GM23338 (cell line): ENCODE measurements at regions not wholly inside any gene's neighbourhood (a gene's known extent, or its start where the extent isn't known, plus 50 kb on each side); places are given as distances from the start of the nearest gene placed in this dataset.

Source experiments
- ATAC-seq: fragments of 200-7000 bp; cut with Tn5 transposase; 3 replicates; pipeline ENCODE4 v1.9.1; 2020
- DNase-seq: peaks from one replicate; pipeline ENCODE4 v3.0.0-alpha.2; 2015; ENCODE audit warnings: low spot score
- H2AFZ ChIP-seq: fragments of 200-600 bp; sonication (generic); 2 replicates; pipeline ENCODE4 v1.8.0; 2016; ENCODE audit warnings: antibody characterized with exemption, mild to moderate bottlenecking, moderate library complexity
- H3F3A ChIP-seq: fragments of 200-600 bp; sonication (generic); replicated peaks from 2 replicates; pipeline ENCODE4 v1.8.0; 2017; ENCODE audit warnings: antibody characterized with exemption, mixed run types, low read depth
- H3K27ac ChIP-seq: fragments of 200-600 bp; sonication (generic); 2 replicates; pipeline ENCODE4 v1.6.1; 2016; ENCODE audit warnings: low read depth
- H3K27me3 ChIP-seq: fragments of 200-600 bp; sonication (generic); 2 replicates; pipeline ENCODE4 v1.8.0; 2016; ENCODE audit warnings: mild to moderate bottlenecking, mixed run types, moderate library complexity; ENCODE audit not compliant: insufficient read depth
- H3K36me3 ChIP-seq: fragments of 200-600 bp; sonication (generic); 2 replicates; pipeline ENCODE4 v1.8.0; 2016; ENCODE audit warnings: mild to moderate bottlenecking; ENCODE audit not compliant: insufficient read depth
- H3K4me1 ChIP-seq: fragments of 200-600 bp; sonication (generic); 2 replicates; pipeline ENCODE4 v1.8.0; 2016; ENCODE audit warnings: mild to moderate bottlenecking, moderate library complexity; ENCODE audit not compliant: insufficient read depth
- H3K4me2 ChIP-seq: fragments of 200-600 bp; sonication (generic); 2 replicates; pipeline ENCODE4 v1.7.1; 2017; ENCODE audit warnings: mixed run types
- H3K4me3 ChIP-seq: fragments of 200-600 bp; sonication (generic); 2 replicates; pipeline ENCODE4 v1.6.1; 2016; ENCODE audit warnings: mixed run types
- H3K79me2 ChIP-seq: fragments of 200-600 bp; sonication (generic); replicated peaks from 2 replicates; pipeline ENCODE4 v1.8.0; 2017; ENCODE audit warnings: mild to moderate bottlenecking; ENCODE audit not compliant: insufficient read depth
- H3K9me2 ChIP-seq: fragments of 200-600 bp; sonication (generic); 2 replicates; pipeline ENCODE4 v1.8.0; 2017; ENCODE audit not compliant: insufficient read depth
- H4K20me1 ChIP-seq: fragments of 200-600 bp; sonication (generic); replicated peaks from 2 replicates; pipeline ENCODE4 v1.8.0; 2017; ENCODE audit warnings: mild to moderate bottlenecking; ENCODE audit not compliant: insufficient read depth
- H3K27ac Mint-ChIP-seq: 2 replicates; pipeline ENCODE4 v1.8.0; 2020; ENCODE audit warnings: inconsistent platforms, mild to moderate bottlenecking, moderate library complexity, mixed read lengths
- H3K27me3 Mint-ChIP-seq: 3 replicates; pipeline ENCODE4 v1.8.0; 2022; ENCODE audit warnings: low read depth, mild to moderate bottlenecking, moderate library complexity, mixed read lengths, inconsistent platforms; ENCODE audit not compliant: insufficient read depth, poor library complexity
- H3K36me3 Mint-ChIP-seq: 3 replicates; pipeline ENCODE4 v1.8.0; 2021; ENCODE audit warnings: low read depth, mild to moderate bottlenecking, inconsistent platforms, moderate library complexity, mixed read lengths
- H3K4me1 Mint-ChIP-seq: 3 replicates; pipeline ENCODE4 v1.8.0; 2020; ENCODE audit warnings: mild to moderate bottlenecking, inconsistent platforms, mixed read lengths
- H3K4me3 Mint-ChIP-seq: 3 replicates; pipeline ENCODE4 v1.8.0; 2021; ENCODE audit warnings: moderate library complexity, mild to moderate bottlenecking, inconsistent platforms, mixed read lengths
- H3K9me3 Mint-ChIP-seq: 3 replicates; pipeline ENCODE4 v1.8.0; 2020; ENCODE audit warnings: moderate library complexity, mild to moderate bottlenecking, inconsistent platforms, mixed read lengths
- CTCF ChIP-seq, 2 experiments: fragments of 200-600 bp in 1 of 2; sonication (generic) in 1 of 2; conservative IDR thresholded peaks; 2 replicates each; pipeline versions ENCODE4 v1.5.1 to v1.6.1; 2016 to 2017; ENCODE audit warnings: antibody characterized with exemption in 2 of 2, low read depth in 2 of 2, mild to moderate bottlenecking in 2 of 2, moderate library complexity in 1 of 2
- EZH2 ChIP-seq: fragments of 200-600 bp; sonication (generic); IDR thresholded peaks from one replicate; pipeline ENCODE4 v1.8.0; 2017; ENCODE audit warnings: antibody characterized with exemption, mild to moderate bottlenecking, low read depth; ENCODE audit not compliant: unreplicated experiment
- JUNB ChIP-seq: IDR thresholded peaks from one replicate; pipeline ENCODE4 v1.6.1; 2016; ENCODE audit warnings: antibody characterized with exemption; ENCODE audit not compliant: unreplicated experiment
- POLR2AphosphoS5 ChIP-seq: IDR thresholded peaks from 2 replicates; pipeline ENCODE4 v1.6.1; 2016; ENCODE audit warnings: antibody characterized with exemption, low read depth
- STAT1 ChIP-seq: IDR thresholded peaks from one replicate; pipeline ENCODE4 v1.6.1; 2016; ENCODE audit warnings: antibody characterized with exemption; ENCODE audit not compliant: unreplicated experiment
- ZNF114 ChIP-seq: fragments of 250-450 bp; sonication (Bioruptor Pico); IDR thresholded peaks from 2 replicates; pipeline ENCODE4 v1.5.0; 2020; ENCODE audit warnings: mild to moderate bottlenecking, moderate library complexity
- ZNF331 ChIP-seq: fragments of 250-450 bp; sonication (Bioruptor Pico); IDR thresholded peaks from 2 replicates; pipeline ENCODE4 v1.5.0; 2020; ENCODE audit warnings: low read depth, mild to moderate bottlenecking, moderate library complexity
- ZNF462 ChIP-seq: fragments of 250-450 bp; sonication (Bioruptor Pico); IDR thresholded peaks from 2 replicates; pipeline ENCODE4 v1.5.0; 2020; ENCODE audit warnings: mild to moderate bottlenecking, moderate library complexity
- TF ChIP-seq, protein P1 (sequence below): IDR thresholded peaks from 2 replicates; pipeline ENCODE4 v1.6.1; 2016; ENCODE audit warnings: antibody characterized with exemption
- TF ChIP-seq, protein P2 (sequence below): IDR thresholded peaks from one replicate; pipeline ENCODE4 v1.6.1; 2018; ENCODE audit warnings: antibody characterized with exemption; ENCODE audit not compliant: unreplicated experiment

DNA sequence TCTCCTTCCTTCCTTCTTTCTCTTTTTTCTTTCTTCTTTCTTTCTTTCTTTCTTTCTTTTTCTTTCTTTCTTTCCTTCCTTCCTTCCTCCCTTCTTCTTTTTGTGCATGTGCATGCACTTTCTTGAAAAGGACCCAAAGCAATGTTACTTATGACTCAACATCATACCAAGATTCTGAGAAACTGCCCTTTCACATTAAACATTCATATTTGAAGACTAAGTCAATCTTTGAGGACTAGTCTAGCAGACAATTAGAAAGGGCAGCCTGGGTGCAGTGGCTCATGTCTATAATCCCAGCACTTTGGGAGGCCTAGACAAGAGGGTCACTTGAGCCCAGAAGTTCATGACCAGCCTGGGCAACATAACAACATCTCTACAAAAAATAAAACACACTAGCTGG is 212.8 kb upstream of the KITLG start (continued):
- TF ChIP-seq, protein P1, sequence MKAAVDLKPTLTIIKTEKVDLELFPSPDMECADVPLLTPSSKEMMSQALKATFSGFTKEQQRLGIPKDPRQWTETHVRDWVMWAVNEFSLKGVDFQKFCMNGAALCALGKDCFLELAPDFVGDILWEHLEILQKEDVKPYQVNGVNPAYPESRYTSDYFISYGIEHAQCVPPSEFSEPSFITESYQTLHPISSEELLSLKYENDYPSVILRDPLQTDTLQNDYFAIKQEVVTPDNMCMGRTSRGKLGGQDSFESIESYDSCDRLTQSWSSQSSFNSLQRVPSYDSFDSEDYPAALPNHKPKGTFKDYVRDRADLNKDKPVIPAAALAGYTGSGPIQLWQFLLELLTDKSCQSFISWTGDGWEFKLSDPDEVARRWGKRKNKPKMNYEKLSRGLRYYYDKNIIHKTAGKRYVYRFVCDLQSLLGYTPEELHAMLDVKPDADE, result no peak
- TF ChIP-seq CTCF (conservative IDR thresholded peaks at IDR 0.05; ENCODE audit: low read depth in 2 of 2), result no peak
- TF ChIP-seq JUNB, result no peak
- TF ChIP-seq EZH2, result no peak

- no peak overlapping the region for H3K4me3 Mint-ChIP-seq
- Histone ChIP-seq H3F3A (no peaks in the 10 kb centered on the region), H3K36me3 (no peaks in the 10 kb centered on the region), H2AFZ (no peak overlapping the region), H3K27me3 (no peaks in the 10 kb centered on the region), H3K4me3 (no peak overlapping the region), H3K79me2 (no peaks in the 10 kb centered on the region), H4K20me1 (no peaks in the 10 kb centered on the region), H3K27ac (no peak overlapping the region), H3K9me2 (peaks cover 8% of the 10 kb centered on the region; the same call in 1 of the 2 replicates), H3K4me1 (no peaks in the 10 kb centered on the region), H3K4me2 (no peak overlapping the region)
- peaks cover 4% of the 10 kb centered on the region for H3K27me3 Mint-ChIP-seq
- no peak overlapping the region for H3K27ac Mint-ChIP-seq
- no peak for DNase-seq
- peaks cover 34% of the 10 kb centered on the region for H3K9me3 Mint-ChIP-seq
- H3K36me3 Mint-ChIP-seq, result peaks cover 22% of the 10 kb centered on the region
- no peak for ATAC-seq
- H3K4me1 Mint-ChIP-seq, result no peaks in the 10 kb centered on the region
- TF ChIP-seq POLR2AphosphoS5 (no peak), ZNF114 (no peak), ZNF462 (no peak), ZNF331 (CRISPR knock-in tag) (no peak), EZH2 (no peak), JUNB (no peak), STAT1 (no peak)
- TF ChIP-seq, protein P1, result no peak
- TF ChIP-seq, protein P2, sequence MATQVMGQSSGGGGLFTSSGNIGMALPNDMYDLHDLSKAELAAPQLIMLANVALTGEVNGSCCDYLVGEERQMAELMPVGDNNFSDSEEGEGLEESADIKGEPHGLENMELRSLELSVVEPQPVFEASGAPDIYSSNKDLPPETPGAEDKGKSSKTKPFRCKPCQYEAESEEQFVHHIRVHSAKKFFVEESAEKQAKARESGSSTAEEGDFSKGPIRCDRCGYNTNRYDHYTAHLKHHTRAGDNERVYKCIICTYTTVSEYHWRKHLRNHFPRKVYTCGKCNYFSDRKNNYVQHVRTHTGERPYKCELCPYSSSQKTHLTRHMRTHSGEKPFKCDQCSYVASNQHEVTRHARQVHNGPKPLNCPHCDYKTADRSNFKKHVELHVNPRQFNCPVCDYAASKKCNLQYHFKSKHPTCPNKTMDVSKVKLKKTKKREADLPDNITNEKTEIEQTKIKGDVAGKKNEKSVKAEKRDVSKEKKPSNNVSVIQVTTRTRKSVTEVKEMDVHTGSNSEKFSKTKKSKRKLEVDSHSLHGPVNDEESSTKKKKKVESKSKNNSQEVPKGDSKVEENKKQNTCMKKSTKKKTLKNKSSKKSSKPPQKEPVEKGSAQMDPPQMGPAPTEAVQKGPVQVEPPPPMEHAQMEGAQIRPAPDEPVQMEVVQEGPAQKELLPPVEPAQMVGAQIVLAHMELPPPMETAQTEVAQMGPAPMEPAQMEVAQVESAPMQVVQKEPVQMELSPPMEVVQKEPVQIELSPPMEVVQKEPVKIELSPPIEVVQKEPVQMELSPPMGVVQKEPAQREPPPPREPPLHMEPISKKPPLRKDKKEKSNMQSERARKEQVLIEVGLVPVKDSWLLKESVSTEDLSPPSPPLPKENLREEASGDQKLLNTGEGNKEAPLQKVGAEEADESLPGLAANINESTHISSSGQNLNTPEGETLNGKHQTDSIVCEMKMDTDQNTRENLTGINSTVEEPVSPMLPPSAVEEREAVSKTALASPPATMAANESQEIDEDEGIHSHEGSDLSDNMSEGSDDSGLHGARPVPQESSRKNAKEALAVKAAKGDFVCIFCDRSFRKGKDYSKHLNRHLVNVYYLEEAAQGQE, result no peak
Observed at GRCh38 chr12:88790231-88790630, 210.0 kb upstream of the KITLG start.
